ENCODE measurements at regions not wholly inside any gene's neighbourhood (a gene's known extent, or its start where the extent isn't known, plus 50 kb on each side); places are given as distances from the start of the nearest gene placed in this dataset.
"Not testable (repeated sequence)": the region's sequence is repeated elsewhere in the genome, so short reads cannot be mapped to it uniquely, and the experiment has no call there.

- DNase-seq, result no peak
Observed at GRCh38 chr7:124633740-124634139, 131.9 kb downstream of the GPR37 start.

- DNase-seq, result no peak
Observed at GRCh38 chr7:124630395-124630794, 135.2 kb downstream of the GPR37 start.

GRCh38 chr7:124618871-124619270 lies 146.7 kb downstream of the GPR37 start:
- DNase-seq, result no peak

DNA sequence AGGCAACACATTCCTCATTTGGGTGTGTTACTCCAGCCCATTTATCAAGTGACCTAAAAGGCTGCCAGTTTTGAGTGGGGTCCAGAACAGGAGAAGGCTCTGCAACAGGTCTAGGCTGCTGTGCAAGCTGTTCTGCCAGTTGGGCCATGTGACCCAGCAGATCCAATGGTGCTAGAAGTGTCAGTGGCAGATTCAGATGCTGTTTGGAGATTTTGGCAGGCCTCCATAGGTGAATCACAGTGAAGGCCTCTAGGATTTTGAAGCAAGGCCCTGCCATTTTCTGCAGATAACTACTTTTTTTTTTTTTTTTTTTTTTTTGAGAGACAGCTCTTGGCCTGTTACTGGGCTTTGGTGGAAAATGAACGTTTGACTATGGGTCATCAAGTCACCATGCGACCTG lies 147.5 kb downstream of the GPR37 start:
- DNase-seq, result not testable (repeated sequence)

DNA sequence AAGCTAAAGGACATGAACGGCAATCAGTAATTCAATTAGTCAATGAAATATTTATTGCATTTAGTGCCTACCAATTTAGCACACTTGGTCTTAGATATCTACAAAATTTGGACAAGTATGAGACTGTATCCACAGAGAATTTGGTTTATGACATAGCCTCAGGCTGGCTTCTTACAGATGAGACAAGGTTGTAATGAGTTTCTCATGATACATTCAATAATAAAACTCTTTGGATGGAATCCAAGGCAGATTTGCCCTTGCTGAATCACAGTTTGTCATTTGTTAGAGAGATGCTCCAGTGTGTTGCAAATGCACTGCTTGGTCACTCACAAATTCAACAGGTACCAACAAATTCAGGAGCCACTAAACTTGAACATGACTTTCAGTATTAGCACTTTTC lies 162.5 kb downstream of the GPR37 start:
- DNase-seq, result no peak

DNA sequence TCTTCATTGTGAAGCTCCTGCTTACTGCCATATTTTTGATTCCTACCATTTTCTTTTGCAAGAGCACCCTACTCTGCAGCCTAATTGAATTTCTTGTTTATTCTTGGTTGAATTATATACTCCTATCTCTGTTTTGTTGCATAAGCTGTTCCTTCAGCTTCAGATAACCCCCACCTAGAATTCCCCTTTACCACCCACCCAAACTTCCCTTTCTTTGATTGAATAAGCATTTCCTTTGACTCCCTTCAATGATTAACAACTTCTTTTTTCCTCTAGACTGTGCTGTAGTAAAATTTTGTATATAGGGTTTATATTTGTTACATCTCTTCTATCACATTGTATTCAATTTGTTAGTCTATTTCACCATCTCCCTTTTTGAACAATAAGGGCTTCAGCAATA lies 168.1 kb downstream of the GPR37 start:
- DNase-seq, result no peak

GRCh38 chr7:124596881-124597280 lies 168.7 kb downstream of the GPR37 start:
- no peak for DNase-seq

DNA sequence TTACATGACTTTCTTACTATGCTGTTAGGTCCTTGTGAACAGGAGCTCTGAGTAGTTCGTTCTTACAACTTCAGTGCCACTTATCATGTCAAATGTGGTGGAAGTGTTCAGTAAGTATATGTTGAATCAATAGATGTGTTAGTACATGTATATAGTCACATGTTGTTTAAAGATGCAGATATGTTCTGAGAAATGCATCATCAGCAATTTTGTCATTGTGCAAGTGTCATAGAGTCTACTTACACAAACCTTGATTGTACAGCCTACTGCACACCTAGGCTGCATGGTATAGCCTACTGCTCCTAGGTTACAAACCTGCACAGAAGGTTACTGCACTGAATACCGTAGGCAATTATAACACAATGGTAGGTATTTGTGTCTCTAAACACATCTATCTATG lies 174.8 kb downstream of the GPR37 start:
- DNase-seq, result no peak

DNA sequence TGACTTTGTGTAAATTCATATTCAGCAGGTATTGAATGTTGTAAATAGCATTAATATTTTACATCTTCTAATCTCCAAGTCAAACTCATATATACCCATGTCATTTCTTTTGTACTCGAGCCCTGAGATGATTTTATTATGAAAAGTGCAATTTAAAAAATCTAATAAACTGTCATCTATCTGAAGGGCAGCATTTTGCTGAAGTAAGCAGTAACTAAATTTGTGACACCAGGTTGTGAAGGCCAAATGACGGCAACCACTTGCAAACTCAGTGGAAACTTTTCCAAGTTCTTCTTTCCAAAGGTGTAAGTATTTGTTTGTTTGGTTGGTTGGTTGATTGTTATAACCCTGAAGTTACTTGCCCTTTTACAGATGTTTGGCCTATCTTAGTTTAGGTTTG lies 188.3 kb downstream of the GPR37 start:
- no peak for DNase-seq

- DNase-seq, result no peak
Observed at GRCh38 chr7:124575176-124575575, 190.4 kb downstream of the GPR37 start.

DNA sequence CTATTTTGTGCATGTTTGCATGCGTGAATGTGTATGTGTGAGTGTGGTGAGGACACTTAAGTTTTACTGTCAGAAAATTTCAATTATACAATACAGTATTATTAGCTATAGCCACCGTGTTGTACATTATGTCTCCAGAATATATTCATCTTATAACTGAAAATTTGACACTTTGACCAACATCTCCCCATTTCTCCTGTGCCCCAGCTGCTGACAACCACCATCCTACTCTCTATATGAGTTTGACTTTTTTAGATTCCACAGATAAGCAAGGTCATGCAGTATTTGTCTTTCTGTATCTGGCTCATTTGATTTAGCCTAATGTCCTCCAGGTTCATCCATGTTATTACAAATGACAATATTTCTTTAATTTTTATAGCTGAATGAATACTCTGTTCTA lies 195.0 kb downstream of the GPR37 start:
- DNase-seq, result no peak

GRCh38 chr7:124566583-124566982 lies 199.0 kb downstream of the GPR37 start:
- no peak for DNase-seq

GRCh38 chr7:124557587-124557986 lies 208.0 kb downstream of the GPR37 start:
- DNase-seq, result no peak

DNA sequence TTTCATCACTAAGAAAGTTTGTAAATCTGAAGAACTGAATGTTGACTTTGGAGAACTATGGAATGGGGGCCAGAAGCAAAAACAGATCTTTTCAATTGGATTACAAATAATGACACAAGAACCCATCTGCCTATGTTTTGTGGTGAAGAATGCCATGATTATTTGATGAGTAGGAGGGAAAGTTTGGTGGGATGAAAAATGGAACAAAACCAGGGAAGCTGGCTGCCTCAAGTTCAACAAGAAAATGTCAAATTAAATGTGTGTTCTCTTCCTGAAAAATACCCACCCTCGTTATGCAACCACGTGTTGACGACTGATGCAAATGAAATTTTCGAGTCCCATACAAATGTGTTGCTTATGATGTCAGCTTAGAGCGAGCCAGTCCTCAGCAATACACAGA lies 208.5 kb downstream of the GPR37 start:
- no peak for DNase-seq

DNA sequence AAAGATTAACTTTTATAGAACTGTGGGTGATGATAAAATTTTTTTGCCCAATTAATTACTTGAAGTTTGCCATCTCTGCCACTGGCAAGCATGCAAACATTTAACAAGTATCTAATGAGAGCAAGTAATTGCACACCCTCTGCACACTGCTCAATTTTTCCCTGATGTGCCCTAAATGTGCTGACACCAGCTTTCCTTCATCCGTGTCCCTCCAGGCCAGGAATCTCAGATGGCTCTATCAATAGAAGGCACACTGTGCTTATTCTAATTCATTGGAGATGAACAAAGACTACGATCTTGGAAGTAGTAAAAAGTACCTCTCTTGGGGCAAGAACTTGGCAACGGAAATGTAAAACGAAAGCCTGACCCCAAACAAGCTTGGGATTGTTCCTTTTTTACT lies 212.1 kb downstream of the GPR37 start:
- DNase-seq, result no peak

DNA sequence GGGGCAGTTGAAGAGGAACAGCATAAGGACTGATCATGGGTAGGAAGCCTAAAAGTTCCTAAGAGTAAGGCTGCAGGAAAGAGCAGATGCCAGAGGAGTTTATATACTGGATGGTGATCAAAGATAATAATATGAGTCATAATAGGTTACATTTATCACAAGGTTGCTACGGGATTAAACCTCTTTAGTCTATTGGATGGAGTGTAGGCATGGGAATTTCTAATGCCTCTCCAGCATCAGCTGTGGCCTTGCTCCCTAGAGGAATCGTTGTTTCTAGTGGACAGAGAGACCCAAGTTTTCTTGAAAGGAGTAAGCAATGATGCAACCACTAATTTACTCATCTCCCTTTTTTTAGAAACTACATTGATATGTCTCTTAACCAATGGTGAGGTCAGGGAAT lies 213.4 kb downstream of the GPR37 start:
- no peak for DNase-seq

DNA sequence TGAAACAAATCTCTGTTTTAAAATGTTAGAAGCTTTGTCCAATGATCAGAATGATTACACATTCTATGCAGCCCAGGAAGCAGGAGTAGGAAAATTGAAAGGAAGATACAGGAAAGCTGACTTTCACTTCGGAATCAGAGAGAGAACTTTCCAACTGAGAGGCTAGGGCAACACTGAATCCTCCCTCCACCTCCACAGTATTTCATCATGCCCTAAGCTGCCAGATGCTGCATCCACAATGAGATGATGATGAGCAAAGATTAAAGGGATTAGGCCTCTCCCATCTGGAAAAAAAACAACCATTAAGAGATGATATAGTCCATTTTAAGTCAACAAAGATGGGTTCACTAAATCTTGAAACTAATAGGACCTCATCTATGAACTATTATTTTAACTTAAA lies 215.6 kb downstream of the GPR37 start:
- no peak for DNase-seq

- no peak for DNase-seq
Observed at GRCh38 chr7:124542476-124542875, 223.1 kb downstream of the GPR37 start.

DNA sequence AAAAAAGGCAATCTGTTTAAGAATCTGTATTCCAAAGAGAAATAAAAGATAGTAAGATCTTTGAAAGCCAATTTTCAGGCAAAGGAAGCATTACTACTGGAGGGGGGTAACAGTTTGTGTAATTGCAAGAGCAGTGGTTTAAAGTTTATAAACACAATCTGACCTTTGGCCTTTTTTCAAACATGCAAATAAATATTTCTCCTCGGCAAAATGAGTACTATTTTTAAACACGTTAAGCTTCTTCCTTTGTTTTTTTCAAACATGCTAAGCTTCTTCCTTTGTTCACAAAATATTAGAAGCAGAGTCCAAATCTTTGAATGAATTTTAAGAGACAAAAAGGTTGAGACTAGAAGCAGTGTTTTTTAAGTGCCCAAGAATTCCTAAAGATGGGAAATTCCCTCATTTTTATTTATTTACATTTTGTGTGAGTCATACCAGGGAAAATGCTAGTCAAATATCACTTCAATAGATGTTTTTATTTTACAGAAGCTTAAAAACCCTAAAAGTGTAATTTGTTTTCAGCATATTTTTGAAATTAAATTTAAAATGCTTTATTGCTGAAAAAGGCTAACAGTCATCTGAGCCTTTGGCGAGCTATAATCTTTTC lies 229.3 kb downstream of the GPR37 start:
- DNase-seq, result no peak

GRCh38 chr7:124532166-124532565 lies 233.4 kb downstream of the GPR37 start:
- no peak for DNase-seq

DNA sequence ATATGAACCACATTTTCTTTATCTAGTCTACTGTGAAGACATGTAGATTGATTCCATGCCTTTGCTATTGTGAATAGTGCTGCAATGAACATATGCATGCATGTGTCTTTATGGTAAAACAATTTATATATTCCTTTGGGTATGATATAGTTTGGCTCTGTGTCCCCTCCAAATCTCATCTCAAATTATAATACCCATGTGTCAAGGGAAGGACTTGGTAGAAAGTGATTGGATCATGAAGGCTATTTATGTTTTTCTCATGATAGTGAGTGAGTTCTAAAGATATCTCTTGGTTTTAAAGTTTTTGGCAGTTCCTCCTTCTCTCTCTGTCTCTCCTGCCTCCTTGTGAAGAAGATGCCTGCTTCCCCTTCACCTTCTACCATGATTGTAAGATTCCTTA lies 248.7 kb downstream of the GPR37 start:
- DNase-seq, result no peak

DNA sequence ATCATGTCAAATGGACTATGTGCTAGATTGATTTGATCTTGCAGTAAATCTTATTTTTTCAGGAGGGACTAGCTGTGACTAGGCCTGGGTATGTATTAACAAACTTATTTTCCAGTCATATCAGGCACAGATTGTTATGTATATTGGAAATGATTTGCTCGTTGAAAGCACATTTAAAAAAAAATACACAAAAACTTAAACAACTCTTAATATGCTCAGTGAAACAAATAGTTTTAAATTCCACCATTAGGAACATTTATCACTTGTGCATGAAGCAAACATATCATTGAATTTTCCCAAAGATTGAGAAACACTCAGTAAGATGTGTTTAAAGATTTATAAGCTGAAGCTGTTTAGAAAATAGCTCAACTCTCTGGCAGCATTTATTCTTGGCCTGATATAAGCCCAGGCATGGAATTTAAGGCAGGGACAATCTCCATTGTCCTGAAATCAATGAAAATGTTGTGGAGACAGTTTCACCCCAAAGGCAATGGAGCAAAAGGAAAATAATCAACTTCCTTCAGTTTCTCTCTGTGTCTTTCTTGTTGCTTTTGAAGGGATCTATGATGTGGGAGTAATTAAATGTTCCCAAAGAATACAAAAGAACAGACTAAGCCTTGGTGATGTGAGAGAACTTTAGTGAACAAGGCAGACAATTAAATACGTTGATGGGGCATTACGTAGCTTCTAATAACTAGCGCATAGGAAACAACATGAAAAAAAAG lies 250.3 kb downstream of the GPR37 start:
- DNase-seq, result no peak

DNA sequence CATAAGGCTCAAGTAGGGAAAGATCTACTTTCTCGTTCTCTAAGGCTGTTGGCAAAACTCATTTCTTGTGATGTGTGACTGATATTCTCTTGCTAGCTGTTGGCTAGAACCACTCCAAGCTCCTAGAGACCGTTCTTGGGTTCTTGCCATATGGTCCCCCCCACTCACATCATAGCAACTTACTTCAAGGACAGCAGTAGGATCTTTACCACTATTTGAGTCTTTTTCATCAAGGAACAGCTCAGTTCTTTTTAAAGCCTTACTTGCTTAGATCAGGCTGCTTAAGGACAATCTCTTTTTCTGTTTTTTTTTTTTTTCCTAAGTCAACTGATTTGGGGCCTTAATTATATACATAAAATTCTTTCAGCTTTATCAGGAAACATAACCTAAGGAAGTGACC lies 251.1 kb downstream of the GPR37 start:
- no peak for DNase-seq

GRCh38 chr7:124497176-124497575 lies 268.4 kb downstream of the GPR37 start:
- DNase-seq, result peak; percentile 10

DNA sequence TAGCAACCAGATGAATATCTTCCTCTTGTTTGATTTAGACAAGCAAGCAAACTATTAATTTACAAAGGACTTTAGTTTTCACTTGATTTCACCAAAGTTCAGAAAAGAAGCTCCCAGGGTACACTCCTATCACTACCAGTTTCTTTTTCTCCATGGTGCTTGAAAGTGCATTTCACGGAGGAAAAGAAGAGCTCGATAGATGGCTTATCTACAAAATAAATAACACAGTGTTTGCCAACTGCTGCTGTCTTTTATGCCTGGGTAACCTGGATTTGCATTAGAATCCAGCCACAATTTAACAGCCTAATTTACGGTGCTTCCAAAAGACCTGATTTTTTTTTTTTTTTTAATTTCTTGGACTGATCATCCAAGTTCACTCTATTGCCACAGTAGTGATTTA lies 275.7 kb downstream of the GPR37 start:
- no peak for DNase-seq
